BJ (cell line): ENCODE measurements at regions not wholly inside any gene's neighbourhood (a gene's known extent, or its start where the extent isn't known, plus 50 kb on each side); places are given as distances from the start of the nearest gene placed in this dataset.

Experiments used
- CTCF ChIA-PET: fragments of 350-600 bp; formaldehyde crosslinking; extraction: SDS; loops from one replicate; lab custom pipeline; 2021; ENCODE audit warnings: antibody characterized with exemption, inconsistent platforms; lab: Yijun Ruan, JAX
- POLR2A ChIA-PET: fragments of 300-600 bp; sonication (Branson Sonifier 250); formaldehyde crosslinking; extraction: SDS; loops from one replicate; lab custom pipeline; 2021; ENCODE audit warnings: antibody characterized with exemption; lab: Charles Lee
- DNase-seq: peaks from one replicate; pipeline ENCODE4 v3.0.0-alpha.2; 2011; ENCODE audit warnings: low read depth
- H3K27me3 ChIP-seq: 2 replicates; pipeline ENCODE4 v1.6.0; 2011; ENCODE audit warnings: low read length; ENCODE audit not compliant: control insufficient read depth, insufficient read depth
- H3K36me3 ChIP-seq: 2 replicates; pipeline ENCODE4 v1.5.1; 2011; ENCODE audit warnings: low read length; ENCODE audit not compliant: control insufficient read depth, insufficient read depth
- H3K4me3 ChIP-seq: 2 replicates; pipeline ENCODE4 v1.5.1; 2011; ENCODE audit warnings: low read depth, mild to moderate bottlenecking, control low read depth, low read length
- CTCF ChIP-seq: IDR thresholded peaks from 2 replicates; pipeline ENCODE4 v1.5.1; 2011; ENCODE audit warnings: low read depth, mild to moderate bottlenecking, control low read depth, inconsistent platforms, low read length, moderate library complexity; ENCODE audit not compliant: insufficient read depth

GRCh38 chr1:68954841-68955240 is 458.0 kb upstream of the DEPDC1 start:
- DNase-seq, result no peak
- TF ChIP-seq CTCF, result no peak
- ChIA-PET POLR2A (no interaction called here), CTCF (no interaction called here)
- Histone ChIP-seq H3K36me3 (no peaks in the 10 kb centered on the region), H3K27me3 (no peaks in the 10 kb centered on the region), H3K4me3 (no peak overlapping the region)

GRCh38 chr1:68955424-68955823 is 458.5 kb upstream of the DEPDC1 start:
- no peak for TF ChIP-seq CTCF
- ChIA-PET POLR2A (no interaction called here), CTCF (no interaction called here)
- H3K36me3 ChIP-seq, result no peaks in the 10 kb centered on the region
- H3K4me3 ChIP-seq, result no peak overlapping the region
- DNase-seq, result no peak
- no peaks in the 10 kb centered on the region for H3K27me3 ChIP-seq

- Histone ChIP-seq H3K27me3 (no peaks in the 10 kb centered on the region), H3K4me3 (no peak overlapping the region), H3K36me3 (no peaks in the 10 kb centered on the region)
- no peak for DNase-seq
- ChIA-PET CTCF (no interaction called here), POLR2A (no interaction called here)
- TF ChIP-seq CTCF, result no peak
Measured at GRCh38 chr1:68958958-68959357, 462.1 kb upstream of the DEPDC1 start.

- POLR2A ChIA-PET, result no interaction called here
- TF ChIP-seq CTCF, result no peak
- CTCF ChIA-PET, result no interaction called here
- DNase-seq, result no peak
- no peaks in the 10 kb centered on the region for H3K36me3 ChIP-seq
- no peaks in the 10 kb centered on the region for H3K27me3 ChIP-seq
- no peak overlapping the region for H3K4me3 ChIP-seq
Measured at GRCh38 chr1:68959461-68960030, 462.7 kb upstream of the DEPDC1 start.

GRCh38 chr1:68961143-68961542 is 464.3 kb upstream of the DEPDC1 start:
- POLR2A ChIA-PET, result no interaction called here
- CTCF ChIA-PET, result no interaction called here
- TF ChIP-seq CTCF, result no peak
- H3K4me3 ChIP-seq, result no peak overlapping the region
- no peak for DNase-seq
- H3K36me3 ChIP-seq, result no peaks in the 10 kb centered on the region
- H3K27me3 ChIP-seq, result no peaks in the 10 kb centered on the region
